ENCODE measurements at regions not wholly inside any gene's neighbourhood (a gene's known extent, or its start where the extent isn't known, plus 50 kb on each side); places are given as distances from the start of the nearest gene placed in this dataset.
"Not testable (repeated sequence)": the region's sequence is repeated elsewhere in the genome, so short reads cannot be mapped to it uniquely, and the experiment has no call there.

- DNase-seq, result no peak
These were observed 178.8 kb downstream of the RPRM start for GRCh38 chr2:153299809-153300208.

DNA sequence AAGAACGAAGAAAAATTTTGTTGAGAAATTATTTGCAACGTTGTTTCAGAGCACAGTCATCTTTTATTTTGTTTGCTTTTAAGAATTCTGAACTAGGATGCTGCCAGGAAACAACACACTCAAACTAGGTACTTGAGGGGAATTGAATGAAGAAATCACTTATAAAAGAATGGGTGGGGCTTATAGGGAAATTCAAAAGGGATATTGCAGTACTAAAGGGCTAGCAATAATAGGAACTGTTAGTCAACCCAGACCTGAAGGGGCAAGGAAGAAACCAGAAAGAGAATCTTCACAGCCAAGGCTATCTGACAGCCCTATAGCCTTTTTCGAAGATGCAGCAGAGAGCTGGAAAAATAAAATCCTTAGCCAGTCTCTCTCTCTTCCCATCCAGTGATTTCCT lies 179.3 kb downstream of the RPRM start:
- no peak for DNase-seq

GRCh38 chr2:153294199-153294786 lies 184.3 kb downstream of the RPRM start:
- DNase-seq, result no peak

DNA sequence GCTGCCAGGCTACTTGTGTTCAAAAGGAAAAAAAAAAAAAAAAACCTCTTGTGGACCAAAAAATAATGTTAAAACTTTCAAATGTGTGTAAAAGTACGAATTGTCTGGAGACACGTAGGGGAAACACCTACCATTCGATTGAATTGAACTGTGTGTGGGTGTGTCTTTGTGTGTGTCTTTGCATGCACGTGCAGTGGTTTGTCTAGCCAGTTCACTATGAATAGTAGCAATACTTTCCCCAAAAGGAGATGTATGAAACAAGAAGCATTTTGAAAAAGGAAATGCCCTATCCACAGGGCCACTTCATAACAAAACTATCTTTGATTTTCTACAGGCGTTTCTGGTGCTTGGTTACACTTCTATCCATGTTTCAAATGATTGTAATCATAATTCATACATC lies 186.8 kb downstream of the RPRM start:
- no peak for DNase-seq

DNA sequence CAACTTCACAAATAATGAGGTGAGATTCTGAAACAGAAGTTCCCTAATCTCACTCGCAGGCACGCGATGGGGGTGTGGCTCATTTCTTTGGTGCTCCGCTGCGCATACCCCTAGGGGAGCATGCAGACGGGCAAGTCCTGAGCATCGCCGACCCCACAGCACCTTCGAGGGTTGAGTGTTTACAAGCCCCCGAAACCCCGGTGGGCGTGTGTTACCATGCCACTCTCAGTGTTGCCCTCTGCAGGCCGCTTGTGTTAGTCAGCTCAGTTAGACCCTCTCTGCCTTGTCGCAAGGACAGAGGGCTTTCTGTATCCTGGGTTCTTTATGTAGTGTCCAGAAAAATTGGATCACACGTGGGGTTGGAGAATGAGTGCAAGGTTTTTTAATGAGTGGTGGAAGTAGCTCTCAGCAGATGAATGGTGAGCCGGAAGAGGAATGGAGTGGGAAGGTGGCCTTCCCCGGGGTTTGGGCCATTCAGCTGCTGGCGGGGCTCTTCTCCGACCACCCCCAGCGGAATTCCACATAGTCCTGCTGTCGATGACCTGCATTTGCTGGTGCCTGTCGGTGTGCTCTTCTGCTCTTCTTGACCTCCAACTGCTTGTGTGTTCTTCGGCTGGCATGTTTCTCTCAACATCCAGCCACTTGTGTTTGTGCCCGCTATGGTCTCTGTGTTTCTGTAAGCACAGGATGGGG lies 191.3 kb downstream of the RPRM start:
- peak; percentile 18 for DNase-seq

DNA sequence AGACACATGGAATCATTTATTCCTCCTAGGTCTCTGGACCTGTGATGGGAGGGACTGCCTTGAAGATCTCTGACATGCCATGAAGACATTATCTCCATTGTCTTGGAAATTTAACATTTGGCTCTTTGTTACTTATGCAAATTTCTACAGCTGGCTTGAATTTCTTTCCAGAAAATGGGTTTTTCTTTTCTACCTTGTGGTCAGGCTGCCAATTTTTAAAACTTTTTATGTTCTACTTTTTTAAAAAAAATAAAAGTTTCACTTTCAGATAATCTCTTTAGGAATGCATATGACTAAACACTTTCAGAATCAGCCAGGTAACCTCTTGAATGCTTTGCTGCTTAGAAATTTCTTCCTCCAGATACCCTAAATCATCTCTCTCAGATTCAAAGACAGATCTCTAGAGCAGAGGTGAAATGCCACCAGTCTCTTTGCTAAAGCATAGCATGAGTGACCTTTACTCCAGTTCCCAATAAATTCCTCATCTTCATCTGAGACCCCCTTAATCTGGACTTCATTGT lies 209.6 kb downstream of the RPRM start:
- DNase-seq, result no peak

- DNase-seq, result not testable (repeated sequence)
These were observed 221.7 kb downstream of the RPRM start for GRCh38 chr2:153256876-153257275.

GRCh38 chr2:153246636-153247035 lies 231.9 kb downstream of the RPRM start:
- DNase-seq, result not testable (repeated sequence)

DNA sequence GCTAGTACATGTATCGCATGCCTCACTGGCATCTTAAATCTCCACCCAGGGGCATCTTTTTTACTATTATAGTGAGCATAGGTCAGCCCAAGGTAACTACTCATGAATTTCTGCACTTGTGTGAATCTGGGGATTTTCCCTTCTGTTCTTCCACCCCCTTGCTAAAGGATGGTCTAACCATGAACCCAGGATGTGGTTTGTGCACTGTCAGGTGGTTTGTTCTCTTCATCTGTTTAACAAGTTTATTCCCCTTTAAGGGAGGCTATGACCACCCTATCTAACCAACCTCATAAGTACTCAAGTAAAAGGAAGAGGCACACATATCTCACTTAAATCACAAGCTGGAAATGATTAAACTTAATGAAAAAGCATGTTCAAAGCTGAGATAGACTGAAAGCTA lies 243.0 kb downstream of the RPRM start:
- no peak for DNase-seq

DNA sequence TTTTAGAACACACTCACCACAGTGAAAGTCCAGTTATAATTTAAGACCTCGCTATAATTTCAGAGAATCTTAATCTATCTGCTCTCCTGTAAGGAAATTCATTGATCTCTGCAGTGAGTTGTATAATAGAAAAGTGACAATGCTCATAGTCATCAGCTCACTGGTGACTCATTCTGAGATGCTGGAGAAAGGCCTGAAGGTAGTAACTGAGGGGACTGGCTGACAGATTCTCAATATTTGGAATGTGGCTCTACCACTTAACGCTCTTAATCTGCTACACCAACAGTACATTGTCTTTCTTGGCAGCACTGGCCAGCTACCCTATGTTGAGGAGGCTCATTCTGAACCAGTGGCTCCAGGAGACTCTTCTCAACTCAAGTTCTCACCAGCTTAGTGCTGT lies 246.1 kb downstream of the RPRM start:
- no peak for DNase-seq

DNA sequence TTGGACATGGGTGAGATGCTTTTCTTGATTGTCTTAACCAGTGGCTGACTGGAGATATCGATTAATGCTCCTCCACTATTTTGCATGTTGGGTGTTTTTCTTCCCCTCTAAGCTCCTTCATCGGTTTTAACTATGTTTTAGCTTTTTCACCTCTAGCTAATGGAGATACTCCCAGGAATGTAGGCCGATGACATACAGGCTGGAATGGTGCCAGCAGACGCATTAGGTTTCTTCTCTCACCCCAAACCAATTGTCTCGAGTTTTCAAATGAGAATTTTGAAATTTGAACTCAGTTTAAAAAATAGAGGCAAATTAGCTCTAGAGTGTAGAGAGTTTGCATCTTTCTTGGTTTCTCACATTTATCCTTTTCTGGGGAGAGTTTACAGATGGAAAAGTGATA lies 247.6 kb downstream of the RPRM start:
- DNase-seq, result no peak

GRCh38 chr2:153228904-153229303 lies 249.7 kb downstream of the RPRM start:
- no peak for DNase-seq

- no peak for DNase-seq
These were observed 250.6 kb downstream of the RPRM start for GRCh38 chr2:153227981-153228380.

DNA sequence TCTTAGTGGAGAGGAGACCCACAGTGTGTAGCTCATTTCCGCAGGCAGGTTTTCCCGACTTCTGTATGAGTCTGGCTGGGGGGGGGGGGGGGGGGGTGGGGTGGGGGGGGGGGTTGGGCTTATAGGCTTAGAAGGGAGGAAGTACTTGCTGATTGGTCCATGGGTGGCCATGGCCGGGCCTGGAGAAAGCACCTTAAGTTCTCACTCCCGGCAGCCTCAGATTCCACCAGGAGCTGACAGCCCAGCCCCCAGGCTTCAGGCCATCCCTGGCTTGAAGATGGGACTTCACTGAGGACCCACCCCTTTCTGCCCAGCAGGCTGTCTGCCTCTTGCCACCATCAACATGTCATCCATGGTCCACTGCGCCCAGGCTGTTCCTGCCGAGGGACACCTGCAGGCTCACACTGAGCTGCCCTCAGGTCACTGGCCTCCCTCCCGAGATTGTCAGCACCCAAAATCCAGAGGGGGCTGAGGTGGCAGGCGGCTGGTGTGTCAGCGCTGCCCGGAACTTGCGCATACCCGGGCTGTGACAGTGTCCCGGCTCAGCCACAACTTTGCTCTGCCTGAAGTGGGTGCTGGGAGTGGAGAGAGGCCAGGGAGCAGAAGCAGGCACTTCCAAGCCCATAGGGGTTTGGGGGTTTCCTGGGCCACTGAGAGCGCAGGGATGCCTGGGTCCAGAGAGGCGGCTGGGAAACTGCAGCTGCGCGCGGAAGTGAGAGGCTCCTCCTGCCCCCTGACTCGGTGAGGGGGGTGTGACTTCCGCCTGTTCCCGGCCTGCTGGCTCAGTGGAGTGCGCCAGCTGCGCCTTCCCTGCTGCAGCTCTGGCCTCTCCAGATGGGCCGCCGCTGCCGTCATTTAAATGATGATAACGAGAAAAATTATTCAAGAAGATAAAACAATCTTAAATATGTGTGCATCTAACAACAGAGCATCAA lies 256.1 kb downstream of the RPRM start:
- no peak for DNase-seq

DNA sequence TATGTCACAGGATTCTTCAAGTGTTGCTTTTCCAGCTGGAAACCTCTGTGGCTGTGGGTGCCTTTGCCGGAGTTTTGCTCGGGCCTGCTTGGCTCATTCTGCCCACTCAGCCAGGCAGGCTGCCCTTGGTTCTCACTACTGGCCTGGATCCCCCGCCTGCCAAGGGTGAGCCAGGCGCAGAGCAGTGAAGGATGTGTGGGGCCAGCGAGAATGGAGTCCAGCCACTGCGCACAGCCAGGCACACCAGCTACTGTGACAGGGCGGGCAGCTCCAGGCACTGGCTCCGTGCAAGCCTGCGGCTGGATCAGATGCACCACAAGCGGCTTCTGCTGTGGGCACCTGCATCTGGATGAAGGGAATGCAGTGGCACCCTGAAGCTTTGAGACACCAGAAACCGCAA lies 257.1 kb downstream of the RPRM start:
- DNase-seq, result no peak

- DNase-seq, result no peak
These were observed 257.5 kb downstream of the RPRM start for GRCh38 chr2:153221087-153221486.

GRCh38 chr2:153218851-153219250 lies 259.7 kb downstream of the RPRM start:
- no peak for DNase-seq

DNA sequence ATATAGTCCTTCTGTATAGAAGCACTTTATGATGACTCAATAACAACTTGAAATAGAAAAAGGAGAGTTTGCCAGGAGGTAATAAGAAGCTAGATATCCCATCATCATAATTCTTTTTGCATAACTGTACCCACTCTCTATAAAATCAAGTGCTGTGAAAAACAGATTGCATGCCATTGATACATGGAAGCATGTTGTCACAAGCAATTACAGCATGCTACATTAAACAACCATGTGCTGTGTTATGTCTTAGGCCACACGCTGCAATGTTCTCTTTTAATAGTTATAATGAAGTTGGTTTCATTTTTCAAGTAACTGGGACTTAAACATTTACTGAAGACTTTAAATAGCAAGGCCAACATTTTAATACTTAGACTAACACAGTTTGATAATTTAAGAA lies 264.2 kb downstream of the RPRM start:
- no peak for DNase-seq

GRCh38 chr2:153213022-153213421 lies 265.5 kb downstream of the RPRM start:
- no peak for DNase-seq

DNA sequence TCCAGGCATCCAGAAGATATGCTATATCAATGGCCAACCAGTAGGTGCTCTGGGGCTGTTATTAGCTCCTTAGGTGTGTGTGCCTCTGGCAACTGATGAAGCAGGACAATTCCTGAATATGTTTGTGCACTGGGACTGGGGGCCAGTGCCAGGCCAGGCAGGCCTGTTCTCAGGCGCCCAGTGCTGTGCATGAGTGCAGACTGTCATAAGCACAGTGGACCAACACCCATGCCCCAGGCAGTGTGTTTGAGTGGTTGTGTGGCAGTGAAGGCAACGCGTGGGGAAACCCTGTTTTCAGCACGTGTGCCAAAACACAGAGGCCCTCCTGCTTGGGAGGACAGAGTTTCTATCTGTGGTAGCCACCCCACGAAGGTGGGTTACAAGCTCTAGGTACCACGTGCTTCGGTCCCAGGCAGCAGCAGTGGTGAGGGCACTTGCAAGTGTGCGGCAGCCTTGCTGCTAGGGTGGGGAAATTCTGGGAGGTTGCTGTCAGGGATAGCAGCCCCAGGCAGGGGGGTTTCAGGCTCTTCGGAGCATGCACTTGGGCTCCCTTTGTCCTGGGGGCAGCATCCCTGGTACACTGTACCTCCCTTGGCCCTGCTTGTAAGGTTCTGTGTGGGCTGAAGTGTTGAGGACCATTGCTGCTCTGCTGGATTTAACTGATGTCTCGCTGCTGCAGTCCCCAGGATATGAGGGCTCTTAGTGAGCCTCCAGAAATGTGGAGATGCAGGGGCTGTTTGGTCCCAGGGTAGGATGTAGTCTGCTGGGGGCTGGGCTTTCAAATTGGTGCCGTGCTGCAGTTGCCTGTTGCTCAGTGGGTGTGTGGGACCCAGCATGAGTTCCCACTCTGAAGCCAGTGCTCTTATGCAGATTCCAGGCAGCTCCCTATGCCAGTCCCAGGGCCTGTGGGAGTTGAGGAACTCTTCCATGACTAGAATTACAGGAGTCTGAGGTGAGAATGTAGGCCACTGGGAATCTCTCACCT lies 280.9 kb downstream of the RPRM start:
- DNase-seq, result no peak

GRCh38 chr2:153196378-153197058 lies 282.0 kb downstream of the RPRM start:
- no peak for DNase-seq

DNA sequence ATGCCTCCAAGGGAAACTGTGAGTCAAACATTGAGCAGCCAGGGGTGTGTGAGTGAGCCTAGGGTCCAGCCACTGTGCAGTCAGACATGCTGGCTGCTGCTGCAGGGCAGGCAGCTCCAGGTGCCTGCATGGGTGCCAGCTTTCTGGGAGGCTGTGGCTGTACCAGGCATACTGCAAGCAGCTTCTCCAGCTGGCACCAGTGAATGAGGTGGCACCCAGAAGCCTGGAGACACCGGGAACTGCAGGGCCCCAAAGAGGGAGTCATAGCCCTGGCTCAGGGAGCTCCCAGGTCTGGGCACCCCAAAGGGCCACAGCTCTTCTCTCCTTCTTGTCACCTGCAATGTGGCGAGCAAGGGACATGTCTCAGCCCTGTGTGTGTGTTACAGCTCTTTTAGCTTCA lies 283.2 kb downstream of the RPRM start:
- DNase-seq, result no peak
